Prostate gland (tissue), 2 donors: ENCODE measurements at regions not wholly inside any gene's neighbourhood (a gene's known extent, or its start where the extent isn't known, plus 50 kb on each side); places are given as distances from the start of the nearest gene placed in this dataset.

Experiments used
- CTCF ChIP-seq, 4 experiments: fragments of 200-600 bp in 2 of 4; fragments of 450-650 bp in 2 of 4; sonication (generic) in 2 of 4; IDR thresholded peaks; 1 replicate in 3 of 4; 2 replicates in 1 of 4; pipeline ENCODE4 v1.5.1; 2016 to 2019; ENCODE audit warnings: antibody characterized with exemption in 4 of 4, mild to moderate bottlenecking in 2 of 4, moderate library complexity in 2 of 4
- POLR2A ChIP-seq: fragments of 450-650 bp; IDR thresholded peaks from one replicate; pipeline ENCODE4 v1.6.1; 2016; ENCODE audit warnings: antibody characterized with exemption, mild to moderate bottlenecking
- POLR2AphosphoS5 ChIP-seq: sonication (generic); formaldehyde crosslinking; IDR thresholded peaks from one replicate; pipeline ENCODE4 v1.6.1; 2017; ENCODE audit warnings: antibody characterized with exemption

GRCh38 chr18:67379981-67380380 is 136.5 kb downstream of the DSEL start:
- no peak for TF ChIP-seq CTCF (IDR thresholded peaks at IDR 0.05)
- TF ChIP-seq POLR2A: no peak
- no peak for TF ChIP-seq POLR2AphosphoS5
